PFSK-1 (cell line): ENCODE measurements at regions not wholly inside any gene's neighbourhood (a gene's known extent, or its start where the extent isn't known, plus 50 kb on each side); places are given as distances from the start of the nearest gene placed in this dataset.

Source experiments
- FOXP2 ChIP-seq: optimal IDR thresholded peaks from 2 replicates; pipeline ENCODE3; 2011; ENCODE audit warnings: borderline replicate concordance, control low read depth, inconsistent platforms; ENCODE audit not compliant: insufficient read depth; ENCODE audit errors: extremely low read length, extremely low read depth
- POLR2AphosphoS5 ChIP-seq: IDR thresholded peaks from 2 replicates; pipeline ENCODE4 v1.6.1; 2012; ENCODE audit warnings: low read depth, mild to moderate bottlenecking, control low read depth, low read length, moderate library complexity
- TAF1 ChIP-seq: IDR thresholded peaks from 2 replicates; pipeline ENCODE4 v1.6.1; 2012; ENCODE audit warnings: low read length, control low read depth, borderline replicate concordance; ENCODE audit not compliant: insufficient read depth
- TF ChIP-seq, protein P1 (sequence below), 2 experiments: IDR thresholded peaks; 2 replicates each; pipeline versions ENCODE4 v1.6.1 to v1.8.0; 2011 to 2012; ENCODE audit warnings: low read depth in 2 of 2, low read length in 2 of 2, control low read depth in 1 of 2, inconsistent platforms in 1 of 2, mild to moderate bottlenecking in 1 of 2, moderate library complexity in 1 of 2; ENCODE audit not compliant: insufficient read depth in 1 of 2

DNA sequence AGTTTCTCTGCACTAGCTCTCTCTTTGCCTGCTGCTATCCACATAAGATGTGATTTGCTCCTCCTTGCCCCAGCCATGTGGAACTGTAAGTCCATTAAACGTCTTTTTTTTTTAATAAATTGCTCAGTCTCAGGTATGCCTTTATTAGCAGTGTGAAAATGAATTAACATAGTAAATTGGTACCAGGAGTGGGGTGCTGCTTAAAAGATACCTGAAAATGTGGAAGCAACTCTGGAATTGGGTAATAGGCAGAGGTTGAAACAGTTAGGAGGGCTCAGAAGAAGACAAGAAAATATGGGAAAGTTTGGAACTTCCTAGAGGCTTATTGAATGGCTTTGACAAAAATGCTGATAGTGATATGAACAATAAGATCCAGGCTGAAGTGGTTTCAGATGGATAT is 159.8 kb downstream of the FSCB start:
- no peak for TF ChIP-seq POLR2AphosphoS5
- TF ChIP-seq TAF1: no peak
- TF ChIP-seq, protein P1, sequence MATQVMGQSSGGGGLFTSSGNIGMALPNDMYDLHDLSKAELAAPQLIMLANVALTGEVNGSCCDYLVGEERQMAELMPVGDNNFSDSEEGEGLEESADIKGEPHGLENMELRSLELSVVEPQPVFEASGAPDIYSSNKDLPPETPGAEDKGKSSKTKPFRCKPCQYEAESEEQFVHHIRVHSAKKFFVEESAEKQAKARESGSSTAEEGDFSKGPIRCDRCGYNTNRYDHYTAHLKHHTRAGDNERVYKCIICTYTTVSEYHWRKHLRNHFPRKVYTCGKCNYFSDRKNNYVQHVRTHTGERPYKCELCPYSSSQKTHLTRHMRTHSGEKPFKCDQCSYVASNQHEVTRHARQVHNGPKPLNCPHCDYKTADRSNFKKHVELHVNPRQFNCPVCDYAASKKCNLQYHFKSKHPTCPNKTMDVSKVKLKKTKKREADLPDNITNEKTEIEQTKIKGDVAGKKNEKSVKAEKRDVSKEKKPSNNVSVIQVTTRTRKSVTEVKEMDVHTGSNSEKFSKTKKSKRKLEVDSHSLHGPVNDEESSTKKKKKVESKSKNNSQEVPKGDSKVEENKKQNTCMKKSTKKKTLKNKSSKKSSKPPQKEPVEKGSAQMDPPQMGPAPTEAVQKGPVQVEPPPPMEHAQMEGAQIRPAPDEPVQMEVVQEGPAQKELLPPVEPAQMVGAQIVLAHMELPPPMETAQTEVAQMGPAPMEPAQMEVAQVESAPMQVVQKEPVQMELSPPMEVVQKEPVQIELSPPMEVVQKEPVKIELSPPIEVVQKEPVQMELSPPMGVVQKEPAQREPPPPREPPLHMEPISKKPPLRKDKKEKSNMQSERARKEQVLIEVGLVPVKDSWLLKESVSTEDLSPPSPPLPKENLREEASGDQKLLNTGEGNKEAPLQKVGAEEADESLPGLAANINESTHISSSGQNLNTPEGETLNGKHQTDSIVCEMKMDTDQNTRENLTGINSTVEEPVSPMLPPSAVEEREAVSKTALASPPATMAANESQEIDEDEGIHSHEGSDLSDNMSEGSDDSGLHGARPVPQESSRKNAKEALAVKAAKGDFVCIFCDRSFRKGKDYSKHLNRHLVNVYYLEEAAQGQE (IDR thresholded peaks at IDR 0.05; ENCODE audit: insufficient read depth in 1 of 2, low read depth in 2 of 2, low read length in 2 of 2): no peak
- no peak for TF ChIP-seq FOXP2
